Activated T-cell treated with anti-CD3 and anti-CD28 coated beads, Interleukin-2, amount 50 U/mL, for 4 hours (primary cell): ENCODE measurements at regions not wholly inside any gene's neighbourhood (a gene's known extent, or its start where the extent isn't known, plus 50 kb on each side); places are given as distances from the start of the nearest gene placed in this dataset.

Experiments used
- ATAC-seq, 2 donors: fragments of 200-7000 bp; cut with Tn5 transposase; one replicate each; pipeline ENCODE4 v1.10.0; 2021
- DNase-seq: peaks from one replicate; pipeline ENCODE4 v3.0.0-alpha.2; 2020
- H3K27me3 Mint-ChIP-seq: one replicate; pipeline ENCODE4 v1.8.0; 2021; ENCODE audit warnings: low read depth, mixed read lengths
- H3K36me3 Mint-ChIP-seq: one replicate; pipeline ENCODE4 v1.8.0; 2022; ENCODE audit warnings: mixed read lengths; ENCODE audit not compliant: insufficient read depth
- H3K4me1 Mint-ChIP-seq: one replicate; pipeline ENCODE4 v1.8.0; 2021; ENCODE audit warnings: low read depth, mixed read lengths
- H3K4me3 Mint-ChIP-seq: one replicate; pipeline ENCODE4 v1.8.0; 2021; ENCODE audit warnings: mild to moderate bottlenecking, moderate library complexity, mixed read lengths
- H3K9me3 Mint-ChIP-seq: one replicate; pipeline ENCODE4 v1.8.0; 2021; ENCODE audit warnings: mixed read lengths

- Mint-ChIP-seq H3K27me3 (no peaks in the 10 kb centered on the region), H3K36me3 (no peaks in the 10 kb centered on the region), H3K4me3 (no peak overlapping the region), H3K9me3 (no peaks in the 10 kb centered on the region), H3K4me1 (peaks cover 6% of the 10 kb centered on the region)
- DNase-seq (no peak), ATAC-seq (peak in 1 of 2 donors; percentile 65)
Measured at GRCh38 chr7:135843214-135843613, 94.6 kb upstream of the FAM180A start.

- ATAC-seq (no peak), DNase-seq (no peak)
- Mint-ChIP-seq H3K27me3 (no peaks in the 10 kb centered on the region), H3K36me3 (no peaks in the 10 kb centered on the region), H3K9me3 (no peaks in the 10 kb centered on the region), H3K4me1 (peaks cover 6% of the 10 kb centered on the region), H3K4me3 (no peak overlapping the region)
Measured at GRCh38 chr7:135842446-135843179, 94.0 kb upstream of the FAM180A start.

- ATAC-seq (no peak), DNase-seq (no peak)
- Mint-ChIP-seq H3K27me3 (no peaks in the 10 kb centered on the region), H3K36me3 (no peaks in the 10 kb centered on the region), H3K9me3 (no peaks in the 10 kb centered on the region), H3K4me1 (peaks cover 6% of the 10 kb centered on the region), H3K4me3 (no peak overlapping the region)
Measured at GRCh38 chr7:135840591-135840990, 92.0 kb upstream of the FAM180A start.

DNA sequence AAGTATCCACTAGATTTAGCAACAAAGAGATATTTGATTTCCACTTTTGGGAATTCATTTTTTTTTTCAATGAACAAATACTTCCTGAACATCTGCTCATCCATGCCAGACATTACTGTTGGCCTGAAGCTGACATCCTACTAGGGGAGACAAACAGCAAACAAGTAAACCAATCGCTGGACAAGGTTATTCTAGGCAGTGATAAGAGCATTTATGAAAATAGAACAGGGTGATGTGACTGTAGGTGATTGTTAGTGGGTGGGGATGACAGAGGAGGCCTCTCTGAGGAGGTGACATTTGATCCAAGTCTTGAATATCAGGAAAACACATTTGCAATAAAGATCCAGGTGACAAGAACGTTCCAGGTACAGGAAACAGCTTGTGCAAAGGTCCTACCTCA lies 89.1 kb upstream of the FAM180A start:
- Mint-ChIP-seq H3K4me1 (peaks cover 17% of the 10 kb centered on the region), H3K9me3 (no peaks in the 10 kb centered on the region), H3K27me3 (no peaks in the 10 kb centered on the region), H3K36me3 (no peaks in the 10 kb centered on the region), H3K4me3 (no peak overlapping the region)
- ATAC-seq (no peak), DNase-seq (no peak)

DNA sequence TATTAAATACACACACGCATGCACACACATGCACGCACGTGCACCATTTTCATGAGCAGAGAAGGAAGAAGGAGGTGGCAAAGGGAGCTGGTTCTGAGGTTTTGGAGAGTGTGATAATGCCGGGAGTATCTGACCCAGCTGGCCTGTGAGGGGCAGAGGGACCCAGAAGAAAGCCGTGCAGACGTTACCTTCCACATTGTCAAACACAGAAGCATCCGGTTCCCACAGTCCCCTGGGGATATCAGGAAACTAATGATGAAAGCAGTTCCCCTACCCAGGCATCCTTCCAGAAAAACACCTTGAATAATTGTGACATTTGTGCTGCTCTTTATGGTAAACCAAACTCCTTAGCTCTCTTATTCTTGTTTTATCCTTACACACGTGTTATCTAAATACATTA lies 85.7 kb upstream of the FAM180A start:
- Mint-ChIP-seq H3K4me1 (peaks cover 33% of the 10 kb centered on the region), H3K9me3 (no peaks in the 10 kb centered on the region), H3K4me3 (no peak overlapping the region), H3K36me3 (no peaks in the 10 kb centered on the region), H3K27me3 (no peaks in the 10 kb centered on the region)
- DNase-seq (no peak), ATAC-seq (no peak)

DNA sequence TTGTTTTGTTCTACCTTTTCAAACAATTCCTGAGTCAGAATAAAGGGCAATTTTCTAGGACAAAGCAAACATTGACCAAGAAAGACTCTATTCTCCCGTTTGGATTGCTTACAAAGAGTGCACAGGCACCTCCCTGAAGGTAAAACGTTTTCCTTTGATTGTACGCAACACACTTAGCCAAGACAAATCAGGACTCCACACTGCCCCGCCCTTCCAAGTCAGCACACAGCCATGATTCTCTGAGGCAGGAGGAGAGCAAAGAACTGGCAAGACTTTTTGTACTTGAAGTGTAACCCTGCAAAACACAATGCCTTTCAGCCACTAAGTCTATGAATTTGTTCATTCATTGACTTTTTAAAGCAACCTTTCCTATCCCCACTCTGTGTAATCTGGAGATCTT lies 85.0 kb upstream of the FAM180A start:
- DNase-seq (no peak), ATAC-seq (no peak)
- Mint-ChIP-seq H3K27me3 (no peaks in the 10 kb centered on the region), H3K4me1 (peaks cover 33% of the 10 kb centered on the region), H3K36me3 (no peaks in the 10 kb centered on the region), H3K4me3 (no peak overlapping the region), H3K9me3 (no peaks in the 10 kb centered on the region)

DNA sequence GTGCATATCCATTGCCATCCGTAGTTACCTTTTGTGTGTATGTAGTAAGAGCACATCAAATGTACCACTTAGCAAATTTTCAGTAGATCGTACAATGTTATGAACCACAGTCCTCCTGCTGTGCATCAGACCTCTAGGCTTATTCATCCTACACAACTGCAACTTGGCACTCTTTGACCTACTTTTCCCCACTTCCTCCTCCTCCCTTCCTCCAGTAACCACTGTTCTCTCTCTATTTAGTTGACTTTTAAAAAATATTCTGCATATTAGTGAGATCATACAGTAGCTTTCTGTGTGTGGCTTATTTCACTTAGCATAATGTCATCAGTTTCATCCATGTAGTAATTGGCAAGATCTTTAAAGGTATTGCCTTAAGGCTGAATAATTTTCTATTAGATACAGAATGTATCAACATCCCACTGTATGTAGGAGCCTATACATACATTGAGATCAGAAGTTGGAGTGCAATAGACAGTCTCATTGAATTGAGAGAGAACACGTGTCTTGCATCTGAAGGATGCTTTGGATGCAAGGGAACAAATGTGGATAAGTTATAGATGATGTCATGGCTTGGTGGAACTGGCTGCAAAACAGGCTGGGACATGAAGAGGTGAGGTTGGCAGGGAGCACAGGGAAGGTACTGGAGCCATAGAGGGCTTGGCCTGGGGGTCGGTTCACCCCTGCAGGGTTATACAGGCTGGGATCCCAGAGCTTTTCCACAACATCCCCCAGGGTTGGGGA lies 83.0 kb upstream of the FAM180A start:
- no peaks in the 10 kb centered on the region for H3K27me3 Mint-ChIP-seq
- H3K4me1 Mint-ChIP-seq = peaks cover 33% of the 10 kb centered on the region
- no peaks in the 10 kb centered on the region for H3K36me3 Mint-ChIP-seq
- DNase-seq = no peak
- ATAC-seq = peak; percentile 40 to 78
- peak overlapping the region; percentile 8 for H3K4me3 Mint-ChIP-seq
- no peaks in the 10 kb centered on the region for H3K9me3 Mint-ChIP-seq

- ATAC-seq = no peak
- Mint-ChIP-seq H3K36me3 (no peaks in the 10 kb centered on the region), H3K27me3 (no peaks in the 10 kb centered on the region), H3K4me3 (no peak overlapping the region), H3K9me3 (no peaks in the 10 kb centered on the region), H3K4me1 (peaks cover 23% of the 10 kb centered on the region)
- DNase-seq = no peak
Measured at GRCh38 chr7:135828604-135829003, 80.0 kb upstream of the FAM180A start.

- Mint-ChIP-seq H3K4me3 (no peak overlapping the region), H3K27me3 (no peaks in the 10 kb centered on the region), H3K36me3 (no peaks in the 10 kb centered on the region), H3K4me1 (peaks cover 18% of the 10 kb centered on the region), H3K9me3 (no peaks in the 10 kb centered on the region)
- no peak for DNase-seq
- no peak for ATAC-seq
Measured at GRCh38 chr7:135827391-135827790, 78.8 kb upstream of the FAM180A start.

DNA sequence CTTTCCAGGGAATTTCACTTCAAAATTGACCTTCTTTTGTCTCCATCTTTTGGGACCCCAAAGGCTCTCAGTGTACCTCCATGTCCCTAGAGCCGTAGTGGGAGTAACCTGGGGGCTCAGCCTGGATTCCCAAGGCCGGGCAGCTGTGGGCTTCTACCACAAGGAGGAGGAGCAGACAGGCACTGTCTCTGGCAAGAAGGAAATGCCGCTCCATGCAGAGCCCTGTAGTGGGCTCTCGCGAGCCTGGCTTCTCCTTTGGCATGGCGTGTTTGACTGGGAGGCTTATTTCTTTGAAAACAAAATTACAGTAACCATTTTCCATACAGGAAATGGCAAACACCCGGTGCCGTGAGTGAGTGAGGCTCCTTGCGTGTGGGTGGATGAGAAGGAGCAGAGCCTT lies 76.8 kb upstream of the FAM180A start:
- no peak for DNase-seq
- Mint-ChIP-seq H3K9me3 (no peaks in the 10 kb centered on the region), H3K4me1 (peaks cover under 1% of the 10 kb centered on the region), H3K36me3 (no peaks in the 10 kb centered on the region), H3K4me3 (no peak overlapping the region), H3K27me3 (no peaks in the 10 kb centered on the region)
- ATAC-seq = no peak

GRCh38 chr7:135822376-135822775 lies 73.8 kb upstream of the FAM180A start:
- H3K27me3 Mint-ChIP-seq = no peaks in the 10 kb centered on the region
- no peaks in the 10 kb centered on the region for H3K9me3 Mint-ChIP-seq
- H3K4me1 Mint-ChIP-seq = no peaks in the 10 kb centered on the region
- H3K36me3 Mint-ChIP-seq = no peaks in the 10 kb centered on the region
- H3K4me3 Mint-ChIP-seq = no peak overlapping the region
- no peak for ATAC-seq
- DNase-seq = no peak

DNA sequence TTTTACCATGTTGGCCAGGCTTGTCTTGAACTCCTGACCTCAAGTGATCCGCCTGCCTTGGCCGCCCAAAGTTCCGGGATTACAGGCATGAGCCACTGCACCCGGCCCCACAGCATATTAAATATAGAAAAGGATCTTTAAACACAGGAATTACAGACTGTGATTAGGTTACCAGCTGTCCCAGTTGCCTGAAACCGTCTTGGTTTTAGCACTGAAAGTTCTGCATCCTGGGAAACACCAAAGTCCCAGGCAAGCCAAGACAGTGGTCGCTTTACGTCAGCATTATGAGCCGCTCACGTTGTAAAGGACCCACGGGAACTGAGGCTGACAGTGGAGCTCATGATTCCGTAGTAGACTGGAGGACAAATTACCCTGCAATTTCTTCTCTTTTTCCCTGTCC lies 69.0 kb upstream of the FAM180A start:
- Mint-ChIP-seq H3K27me3 (no peaks in the 10 kb centered on the region), H3K4me3 (no peak overlapping the region), H3K4me1 (no peaks in the 10 kb centered on the region), H3K36me3 (no peaks in the 10 kb centered on the region), H3K9me3 (no peaks in the 10 kb centered on the region)
- DNase-seq (no peak), ATAC-seq (no peak)

DNA sequence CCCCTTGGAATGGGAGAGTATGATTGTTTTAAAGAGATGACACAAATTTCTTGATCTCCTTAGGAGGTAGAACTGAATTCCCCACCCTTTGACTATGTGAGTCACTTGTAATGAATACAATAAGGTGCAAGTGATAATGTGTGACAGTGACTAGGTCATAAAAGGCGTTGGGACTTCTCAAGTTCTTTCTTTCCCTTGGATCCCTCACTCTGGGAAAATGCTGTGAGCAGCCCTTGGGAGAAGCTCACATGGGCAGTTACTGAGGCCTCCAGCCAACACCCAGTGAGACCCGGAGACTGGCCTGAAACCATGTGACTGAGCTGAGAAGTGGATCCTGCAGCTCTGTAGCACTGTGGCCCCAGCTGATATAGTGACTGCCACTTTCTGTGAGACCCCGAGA lies 66.4 kb upstream of the FAM180A start:
- H3K4me3 Mint-ChIP-seq = no peak overlapping the region
- H3K27me3 Mint-ChIP-seq = no peaks in the 10 kb centered on the region
- no peaks in the 10 kb centered on the region for H3K4me1 Mint-ChIP-seq
- DNase-seq (no peak), ATAC-seq (no peak)
- H3K9me3 Mint-ChIP-seq = no peaks in the 10 kb centered on the region
- no peaks in the 10 kb centered on the region for H3K36me3 Mint-ChIP-seq

GRCh38 chr7:135812148-135812547 lies 63.5 kb upstream of the FAM180A start:
- no peak for ATAC-seq
- Mint-ChIP-seq H3K4me3 (no peak overlapping the region), H3K27me3 (no peaks in the 10 kb centered on the region), H3K4me1 (peaks cover 2% of the 10 kb centered on the region), H3K9me3 (no peaks in the 10 kb centered on the region), H3K36me3 (no peaks in the 10 kb centered on the region)
- no peak for DNase-seq

DNA sequence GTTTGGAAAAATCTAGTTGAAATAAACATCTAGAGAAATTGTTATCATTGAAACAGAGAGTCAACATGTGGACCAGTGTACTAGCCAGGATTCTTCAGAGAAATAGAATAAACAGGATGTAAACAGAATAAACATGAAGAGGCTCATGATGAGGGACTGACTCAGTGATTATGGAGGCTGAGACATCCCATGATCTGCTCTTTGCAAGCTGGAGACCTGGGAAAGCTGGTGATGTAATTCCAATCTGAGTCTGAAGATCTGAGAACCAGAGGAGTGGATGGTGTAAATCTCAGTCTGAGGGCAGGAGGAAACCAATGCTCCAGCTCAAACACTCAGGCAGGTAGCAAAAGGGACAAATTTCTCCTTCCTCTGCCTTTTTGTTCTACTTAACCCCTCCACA lies 62.9 kb upstream of the FAM180A start:
- ATAC-seq = no peak
- Mint-ChIP-seq H3K4me3 (no peak overlapping the region), H3K4me1 (peaks cover 2% of the 10 kb centered on the region), H3K9me3 (no peaks in the 10 kb centered on the region), H3K36me3 (no peaks in the 10 kb centered on the region), H3K27me3 (no peaks in the 10 kb centered on the region)
- no peak for DNase-seq
